Astrocyte of the hippocampus (primary cell): ENCODE measurements at regions not wholly inside any gene's neighbourhood (a gene's known extent, or its start where the extent isn't known, plus 50 kb on each side); places are given as distances from the start of the nearest gene placed in this dataset.
A peak's percentile ranks its signal among the peaks of the same experiment; 100 is the strongest.
"Not testable (repeated sequence)": the region's sequence is repeated elsewhere in the genome, so short reads cannot be mapped to it uniquely, and the experiment has no call there.

Experiments used
- DNase-seq: peaks from one replicate; pipeline ENCODE4 v3.0.0; 2011; ENCODE audit warnings: low read depth, low spot score

- DNase-seq: no peak
Measured at GRCh38 chr1:111063595-111063994, 76.3 kb downstream of the DRAM2 start.

- no peak for DNase-seq
Measured at GRCh38 chr1:111062624-111063023, 77.3 kb downstream of the DRAM2 start.

GRCh38 chr1:111062081-111062480, 77.8 kb downstream of the DRAM2 start:
- no peak for DNase-seq

- no peak for DNase-seq
Measured at GRCh38 chr1:111054656-111055055, 85.2 kb downstream of the DRAM2 start.

- no peak for DNase-seq
Measured at GRCh38 chr1:111052246-111052645, 87.6 kb downstream of the DRAM2 start.

- not testable (repeated sequence) for DNase-seq
Measured at GRCh38 chr1:111048253-111048652, 84.5 kb upstream of the LRIF1 start.

- DNase-seq: peak; percentile 1
Measured at GRCh38 chr1:111045033-111045722, 81.5 kb upstream of the LRIF1 start.

- peak; percentile 45 for DNase-seq
Measured at GRCh38 chr1:111032295-111032897, 68.7 kb upstream of the LRIF1 start.

- peak; percentile 53 for DNase-seq
Measured at GRCh38 chr1:111030590-111030989, 66.9 kb upstream of the LRIF1 start.

GRCh38 chr1:111025109-111025508, 61.4 kb upstream of the LRIF1 start:
- no peak for DNase-seq

GRCh38 chr1:111015222-111015621, 51.5 kb upstream of the LRIF1 start:
- no peak for DNase-seq
